Nephron progenitor cell (in vitro differentiated cells): ENCODE measurements at regions not wholly inside any gene's neighbourhood (a gene's known extent, or its start where the extent isn't known, plus 50 kb on each side); places are given as distances from the start of the nearest gene placed in this dataset.

ENCODE experiments used
- DNase-seq: peaks from one replicate; pipeline ENCODE4 v3.0.0; 2021
- H3K27ac Mint-ChIP-seq: 2 replicates; pipeline ENCODE4 v1.8.0; 2021; ENCODE audit warnings: mild to moderate bottlenecking, moderate library complexity, mixed read lengths
- H3K27me3 Mint-ChIP-seq: 2 replicates; pipeline ENCODE4 v1.8.0; 2021; ENCODE audit warnings: mild to moderate bottlenecking, low read depth, mixed read lengths; ENCODE audit not compliant: poor library complexity
- H3K36me3 Mint-ChIP-seq: 2 replicates; pipeline ENCODE4 v1.8.0; 2021; ENCODE audit warnings: low read depth, mixed read lengths
- H3K4me1 Mint-ChIP-seq: 2 replicates; pipeline ENCODE4 v1.8.0; 2021; ENCODE audit warnings: mixed read lengths
- H3K4me3 Mint-ChIP-seq: 2 replicates; pipeline ENCODE4 v1.8.0; 2021; ENCODE audit warnings: mild to moderate bottlenecking, moderate library complexity, mixed read lengths
- H3K9me3 Mint-ChIP-seq: 2 replicates; pipeline ENCODE4 v1.8.0; 2021; ENCODE audit warnings: mild to moderate bottlenecking, moderate library complexity, mixed read lengths
- TF ChIP-seq, protein P1 (sequence below): fragments of 200-600 bp; sonication (generic); IDR thresholded peaks from 2 replicates; pipeline ENCODE4 v1.5.0; 2021; ENCODE audit warnings: antibody characterized with exemption

DNA sequence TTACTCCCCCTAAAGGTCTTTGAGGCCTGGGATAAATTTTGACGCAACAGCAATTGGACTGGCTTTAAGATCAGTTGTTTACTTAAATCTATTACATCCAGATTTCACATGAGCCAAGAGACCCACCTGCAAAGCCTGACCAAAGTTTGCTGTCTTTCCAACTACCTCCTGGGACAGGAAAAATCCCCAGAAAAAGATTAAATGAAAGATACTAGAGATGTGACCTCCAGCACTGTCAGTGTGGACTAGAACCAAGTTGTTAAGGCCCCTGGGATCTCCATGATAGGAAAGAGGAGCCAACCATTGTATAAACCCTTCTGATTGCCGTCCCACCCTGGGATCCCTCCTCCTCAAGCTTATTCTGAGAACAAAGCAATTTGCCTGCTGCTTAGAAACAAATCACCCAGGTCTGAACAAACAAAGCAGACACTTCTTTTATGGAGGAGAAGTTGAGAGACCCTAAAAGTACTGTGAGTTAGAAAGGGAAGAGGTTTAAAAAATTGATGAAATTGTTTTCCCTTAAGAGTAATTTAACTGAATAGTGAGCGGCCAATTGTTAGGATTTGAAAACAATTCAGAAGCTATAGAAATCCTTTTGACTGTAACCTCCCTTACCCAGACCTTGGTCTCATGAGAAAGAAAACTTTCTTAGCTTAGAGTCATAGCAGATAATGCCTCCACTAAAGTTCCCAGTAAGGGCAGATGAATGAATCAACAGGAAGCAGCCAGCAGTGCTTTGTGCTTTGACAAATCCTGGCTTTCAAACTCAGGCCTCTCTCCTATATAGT is 255.2 kb downstream of the TMEM167A start:
- peaks cover 6% of the 10 kb centered on the region for H3K9me3 Mint-ChIP-seq
- H3K27ac Mint-ChIP-seq, result peak overlapping the region; percentile 77
- no peak for DNase-seq
- no peak overlapping the region for H3K4me3 Mint-ChIP-seq
- peaks cover 3% of the 10 kb centered on the region for H3K27me3 Mint-ChIP-seq
- H3K36me3 Mint-ChIP-seq, result peaks cover 6% of the 10 kb centered on the region
- TF ChIP-seq, protein P1, sequence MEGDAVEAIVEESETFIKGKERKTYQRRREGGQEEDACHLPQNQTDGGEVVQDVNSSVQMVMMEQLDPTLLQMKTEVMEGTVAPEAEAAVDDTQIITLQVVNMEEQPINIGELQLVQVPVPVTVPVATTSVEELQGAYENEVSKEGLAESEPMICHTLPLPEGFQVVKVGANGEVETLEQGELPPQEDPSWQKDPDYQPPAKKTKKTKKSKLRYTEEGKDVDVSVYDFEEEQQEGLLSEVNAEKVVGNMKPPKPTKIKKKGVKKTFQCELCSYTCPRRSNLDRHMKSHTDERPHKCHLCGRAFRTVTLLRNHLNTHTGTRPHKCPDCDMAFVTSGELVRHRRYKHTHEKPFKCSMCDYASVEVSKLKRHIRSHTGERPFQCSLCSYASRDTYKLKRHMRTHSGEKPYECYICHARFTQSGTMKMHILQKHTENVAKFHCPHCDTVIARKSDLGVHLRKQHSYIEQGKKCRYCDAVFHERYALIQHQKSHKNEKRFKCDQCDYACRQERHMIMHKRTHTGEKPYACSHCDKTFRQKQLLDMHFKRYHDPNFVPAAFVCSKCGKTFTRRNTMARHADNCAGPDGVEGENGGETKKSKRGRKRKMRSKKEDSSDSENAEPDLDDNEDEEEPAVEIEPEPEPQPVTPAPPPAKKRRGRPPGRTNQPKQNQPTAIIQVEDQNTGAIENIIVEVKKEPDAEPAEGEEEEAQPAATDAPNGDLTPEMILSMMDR, result no peak
- H3K4me1 Mint-ChIP-seq, result peaks cover 32% of the 10 kb centered on the region

DNA sequence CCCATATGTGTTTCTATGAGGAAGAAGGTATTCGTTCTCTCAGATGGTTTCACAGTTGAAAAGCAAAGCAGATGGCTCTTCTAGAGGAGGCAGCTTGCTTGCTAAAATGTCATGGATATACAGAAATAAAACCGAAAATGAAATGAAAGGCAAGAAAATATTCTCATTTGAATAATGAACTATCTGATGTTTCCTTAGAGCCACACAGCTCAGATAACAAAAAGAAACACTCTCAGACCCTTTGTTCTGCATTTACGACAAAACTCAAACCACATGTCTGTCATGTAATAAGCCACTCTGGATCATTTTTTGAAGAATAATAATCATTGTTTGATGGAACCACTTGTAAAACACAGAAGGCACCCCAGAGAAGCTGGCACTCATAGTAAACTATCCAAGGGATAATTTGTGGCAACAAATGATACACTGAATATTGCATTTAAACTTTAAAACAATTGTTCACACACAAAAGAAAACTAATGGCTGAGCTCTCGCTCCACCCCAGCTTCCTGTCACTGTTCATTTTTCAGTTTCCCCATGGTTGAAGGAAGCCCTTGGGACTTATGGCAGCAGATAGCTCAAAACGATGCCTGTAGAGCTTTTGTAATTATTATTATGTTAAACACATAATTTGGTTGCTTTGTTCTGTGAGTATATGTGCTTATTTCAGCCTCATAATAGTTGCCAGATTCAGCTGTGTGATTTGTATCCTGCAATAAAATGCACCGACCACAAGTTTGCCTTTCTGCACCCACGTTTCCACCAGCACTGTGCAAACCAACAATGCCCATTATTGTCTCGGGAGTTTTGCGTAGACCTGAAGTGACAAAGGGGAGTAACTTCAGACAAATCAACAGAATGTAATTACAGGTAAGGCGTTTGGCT is 256.0 kb downstream of the TMEM167A start:
- no peak overlapping the region for H3K4me3 Mint-ChIP-seq

DNA sequence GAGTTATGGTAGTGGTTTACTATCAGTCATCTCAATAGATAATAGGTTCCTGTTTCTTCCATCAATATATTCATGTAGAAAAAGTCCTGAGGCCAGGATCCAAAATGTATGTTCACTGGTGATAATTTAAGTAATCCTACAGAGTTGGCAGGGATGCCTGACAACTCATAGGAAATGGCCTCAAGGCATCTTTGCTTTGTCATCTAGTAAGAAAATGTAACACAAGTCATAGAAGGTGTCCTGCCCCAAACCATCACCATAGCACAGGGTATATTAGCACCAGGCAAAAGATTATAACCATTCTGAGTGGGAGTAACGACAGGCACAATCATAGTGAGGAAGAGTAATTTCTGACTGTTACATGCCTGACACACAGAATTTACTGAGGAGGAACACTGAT is 257.0 kb downstream of the TMEM167A start:
- DNase-seq, result no peak
- H3K4me1 Mint-ChIP-seq, result peaks cover 46% of the 10 kb centered on the region

More for the DNA sequence above, 256.0 kb downstream of the TMEM167A start:
- H3K27me3 Mint-ChIP-seq, result peaks cover 3% of the 10 kb centered on the region
- peaks cover 11% of the 10 kb centered on the region for H3K36me3 Mint-ChIP-seq
- H3K9me3 Mint-ChIP-seq, result peaks cover 6% of the 10 kb centered on the region
- peaks cover 38% of the 10 kb centered on the region for H3K4me1 Mint-ChIP-seq
- peak overlapping the region; percentile 77 for H3K27ac Mint-ChIP-seq
- TF ChIP-seq, protein P1, result no peak
- no peak for DNase-seq

DNA sequence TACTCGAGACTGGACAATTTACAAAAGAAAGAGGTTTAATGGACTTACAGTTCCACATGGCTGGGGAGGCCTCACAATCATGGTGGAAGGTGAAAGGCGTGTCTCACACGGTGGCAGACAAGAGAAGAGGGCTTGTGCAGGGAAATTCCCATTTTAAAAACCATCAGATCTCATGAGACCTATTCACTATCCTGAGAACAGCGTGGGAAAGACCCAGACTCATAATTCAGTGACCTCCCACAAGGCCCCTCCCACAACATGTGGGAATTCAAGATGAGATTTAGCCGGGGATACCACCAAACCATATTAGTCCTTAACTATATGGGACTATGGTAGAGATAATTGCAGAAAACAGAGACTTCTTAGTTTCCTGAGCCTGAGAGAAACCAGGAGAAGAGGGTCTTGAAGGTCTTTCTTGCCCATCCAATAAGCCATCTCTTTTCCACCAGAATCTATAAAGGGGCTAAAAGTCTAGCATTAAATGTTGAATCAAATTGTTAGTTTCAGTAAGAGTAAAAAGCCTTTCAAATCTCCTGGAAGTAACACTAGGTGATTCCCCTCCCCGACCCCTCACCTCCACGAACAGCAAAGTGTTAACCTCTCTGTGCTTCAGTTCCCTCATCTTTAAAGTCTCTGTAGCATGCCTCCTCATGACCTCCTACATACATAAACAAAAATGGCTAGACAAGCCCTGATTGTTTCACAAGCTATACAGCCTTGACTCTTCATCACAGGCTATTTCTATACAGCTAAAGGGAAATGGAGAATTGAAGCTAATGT is 259.1 kb downstream of the TMEM167A start:
- peaks cover 6% of the 10 kb centered on the region for H3K9me3 Mint-ChIP-seq
- H3K4me1 Mint-ChIP-seq, result peaks cover 64% of the 10 kb centered on the region
- no peak overlapping the region for H3K27ac Mint-ChIP-seq
- DNase-seq, result no peak
- H3K4me3 Mint-ChIP-seq, result no peak overlapping the region
- H3K36me3 Mint-ChIP-seq, result peaks cover 11% of the 10 kb centered on the region
- H3K27me3 Mint-ChIP-seq, result no peaks in the 10 kb centered on the region
- TF ChIP-seq, protein P1, result no peak

More for the DNA sequence above, 257.0 kb downstream of the TMEM167A start:
- TF ChIP-seq, protein P1, result no peak
- Mint-ChIP-seq H3K9me3 (peaks cover 6% of the 10 kb centered on the region), H3K27me3 (peaks cover 3% of the 10 kb centered on the region), H3K27ac (no peak overlapping the region), H3K36me3 (peaks cover 11% of the 10 kb centered on the region), H3K4me3 (no peak overlapping the region)

DNA sequence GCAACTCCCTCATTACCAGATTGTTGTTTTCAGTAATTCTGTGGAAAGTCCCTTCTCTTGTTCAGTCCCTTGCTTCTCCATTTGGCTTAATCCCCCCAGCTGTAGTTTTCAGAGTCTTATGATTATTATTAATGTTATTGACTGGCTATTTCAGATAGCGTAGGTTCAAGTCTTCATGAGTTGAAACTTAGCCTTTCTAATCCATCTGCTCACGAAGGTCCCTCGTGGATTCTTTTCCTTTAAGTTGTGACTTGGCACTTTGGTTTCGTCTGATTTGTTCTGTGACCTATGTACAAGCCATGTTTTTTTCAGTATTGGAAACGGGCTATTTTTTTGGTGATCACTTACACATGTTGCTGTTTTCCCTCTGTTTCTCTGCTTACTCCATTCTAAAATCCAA is 260.3 kb downstream of the TMEM167A start:
- Mint-ChIP-seq H3K9me3 (no peaks in the 10 kb centered on the region), H3K27me3 (no peaks in the 10 kb centered on the region), H3K4me1 (peaks cover 64% of the 10 kb centered on the region), H3K4me3 (no peak overlapping the region), H3K36me3 (peaks cover 5% of the 10 kb centered on the region), H3K27ac (no peak overlapping the region)
- no peak for DNase-seq
- TF ChIP-seq, protein P1, result no peak
